Gastroesophageal sphincter (tissue), 3 donors: ENCODE measurements at regions not wholly inside any gene's neighbourhood (a gene's known extent, or its start where the extent isn't known, plus 50 kb on each side); places are given as distances from the start of the nearest gene placed in this dataset.

ENCODE experiments used
- CTCF ChIP-seq, 4 experiments: fragments of 200-600 bp in 2 of 4; fragments of 450-650 bp in 2 of 4; sonication (generic) in 1 of 4; IDR thresholded peaks; one replicate each; pipeline ENCODE4 v1.5.1; 2017 to 2019; ENCODE audit warnings: antibody characterized with exemption in 4 of 4, mild to moderate bottlenecking in 2 of 4, moderate library complexity in 2 of 4
- EP300 ChIP-seq: sonication (generic); formaldehyde crosslinking; IDR thresholded peaks from one replicate; pipeline ENCODE4 v1.6.1; 2017; ENCODE audit warnings: antibody characterized with exemption, mild to moderate bottlenecking
- POLR2A ChIP-seq, 2 donors: fragments of 450-650 bp; IDR thresholded peaks; one replicate each; pipeline ENCODE4 v1.6.1; 2017; ENCODE audit warnings: antibody characterized with exemption in 2 of 2, mild to moderate bottlenecking in 2 of 2, moderate library complexity in 1 of 2

DNA sequence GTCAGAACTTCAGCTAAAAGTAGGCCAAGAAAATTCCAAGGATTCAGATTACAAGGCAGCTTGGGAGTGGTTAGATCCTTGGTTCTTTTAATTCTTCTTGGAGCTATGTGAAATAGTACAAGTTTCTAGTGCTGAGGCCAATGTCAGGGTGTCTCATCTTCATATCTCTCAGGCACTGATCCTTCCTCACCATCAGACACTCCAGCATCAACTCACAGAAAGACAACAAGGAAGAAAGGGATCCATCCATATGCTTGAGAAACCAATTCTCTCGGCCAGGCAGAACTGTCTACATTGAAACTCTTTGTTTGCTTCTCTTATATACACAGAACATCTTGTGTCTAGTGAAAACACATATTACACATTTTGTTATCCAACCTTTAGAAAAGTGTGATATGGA, 362.1 kb upstream of the CCNH start:
- TF ChIP-seq CTCF (IDR thresholded peaks at IDR 0.05) (no peak), POLR2A (IDR thresholded peaks at IDR 0.05) (no peak), EP300 (no peak)
